DND-41 (cell line): ENCODE measurements at regions not wholly inside any gene's neighbourhood (a gene's known extent, or its start where the extent isn't known, plus 50 kb on each side); places are given as distances from the start of the nearest gene placed in this dataset.
"Not testable (repeated sequence)": the region's sequence is repeated elsewhere in the genome, so short reads cannot be mapped to it uniquely, and the experiment has no call there.

Experiments
- ATAC-seq: fragments of 200-7000 bp; cut with Tn5 transposase; 3 replicates; pipeline ENCODE4 v1.9.1; 2021; ENCODE audit warnings: low read depth; ENCODE audit not compliant: insufficient read depth
- DNase-seq: peaks from one replicate; pipeline ENCODE4 v3.0.0-alpha.2; 2020
- H2AFZ ChIP-seq: 2 replicates; pipeline ENCODE4 v1.6.0; 2012; ENCODE audit warnings: low read depth, low read length
- H3K27ac ChIP-seq: 2 replicates; pipeline ENCODE4 v1.5.1; 2012; ENCODE audit warnings: low read length, inconsistent platforms
- H3K27me3 ChIP-seq: fragments of 200-600 bp; sonication (generic); 2 replicates; pipeline ENCODE4 v1.6.0; 2012; ENCODE audit warnings: low read length, mild to moderate bottlenecking, inconsistent platforms; ENCODE audit not compliant: insufficient read depth, poor library complexity
- H3K36me3 ChIP-seq: 2 replicates; pipeline ENCODE4 v1.5.1; 2012; ENCODE audit warnings: low read length, inconsistent platforms; ENCODE audit not compliant: insufficient read depth
- H3K4me1 ChIP-seq: 2 replicates; pipeline ENCODE4 v1.5.1; 2012; ENCODE audit warnings: mild to moderate bottlenecking, low read length; ENCODE audit not compliant: insufficient read depth
- H3K4me2 ChIP-seq: 2 replicates; pipeline ENCODE4 v1.6.0; 2012; ENCODE audit warnings: mild to moderate bottlenecking, moderate library complexity, low read length, inconsistent platforms; ENCODE audit not compliant: insufficient read depth
- H3K4me3 ChIP-seq, 2 experiments: fragments of 200-600 bp in 1 of 2; shearing (Covaris generic) in 1 of 2; 2 replicates each; pipeline ENCODE4 v1.5.1; 2012 to 2016; ENCODE audit warnings: inconsistent platforms in 2 of 2, low read length in 2 of 2, mild to moderate bottlenecking in 2 of 2, low read depth in 1 of 2, moderate library complexity in 1 of 2
- H3K79me2 ChIP-seq: 2 replicates; pipeline ENCODE4 v1.6.0; 2012; ENCODE audit warnings: low read length, inconsistent platforms; ENCODE audit not compliant: insufficient read depth
- H3K9ac ChIP-seq: 2 replicates; pipeline ENCODE4 v1.6.0; 2012; ENCODE audit warnings: low read depth, mild to moderate bottlenecking, inconsistent platforms, low read length, moderate library complexity
- H3K9me3 ChIP-seq: 2 replicates; pipeline ENCODE4 v1.5.1; 2012; ENCODE audit warnings: low read length, moderate library complexity, mild to moderate bottlenecking, inconsistent platforms; ENCODE audit not compliant: insufficient read depth, severe bottlenecking
- H4K20me1 ChIP-seq: 2 replicates; pipeline ENCODE4 v1.6.0; 2012; ENCODE audit warnings: low read length; ENCODE audit not compliant: insufficient read depth
- EZH2 ChIP-seq: IDR thresholded peaks from 3 replicates; pipeline ENCODE4 v1.6.1; 2012; ENCODE audit warnings: borderline replicate concordance, low read depth, mild to moderate bottlenecking, moderate library complexity, low read length, inconsistent platforms; ENCODE audit not compliant: severe bottlenecking
- TF ChIP-seq, protein P1 (sequence below): IDR thresholded peaks from 2 replicates; pipeline ENCODE4 v1.5.1; 2012; ENCODE audit warnings: borderline replicate concordance, low read length, moderate library complexity, mild to moderate bottlenecking; ENCODE audit not compliant: poor library complexity, severe bottlenecking; ENCODE audit errors: extremely low read depth

DNA sequence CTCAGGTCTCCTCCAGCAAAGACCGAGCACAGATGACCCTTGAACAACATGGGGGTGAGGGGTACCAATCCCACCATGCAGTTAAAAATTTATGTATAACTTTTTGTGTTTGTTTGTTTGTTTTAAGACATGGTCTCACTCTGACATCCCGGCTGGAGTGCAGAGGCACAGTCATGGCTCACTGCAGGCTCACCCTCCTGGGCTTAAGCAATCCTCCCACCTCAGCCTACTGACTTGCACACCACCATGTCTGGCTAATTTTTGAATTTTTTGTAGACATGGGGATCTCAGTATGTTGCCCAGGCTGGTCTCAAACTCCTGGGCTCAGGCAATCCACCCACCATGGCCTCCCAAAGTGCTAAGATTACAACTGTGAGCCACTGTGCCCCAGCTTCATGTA is 231.0 kb upstream of the PIK3R1 start:
- no peak overlapping the region for H3K4me3 ChIP-seq
- no peak overlapping the region for H2AFZ ChIP-seq
- ATAC-seq (no peak), DNase-seq (no peak)
- H3K36me3 ChIP-seq: no peaks in the 10 kb centered on the region
- no peak overlapping the region for H3K9ac ChIP-seq
- H3K27ac ChIP-seq: no peak overlapping the region
- H3K27me3 ChIP-seq: no peaks in the 10 kb centered on the region
- TF ChIP-seq, protein P1, sequence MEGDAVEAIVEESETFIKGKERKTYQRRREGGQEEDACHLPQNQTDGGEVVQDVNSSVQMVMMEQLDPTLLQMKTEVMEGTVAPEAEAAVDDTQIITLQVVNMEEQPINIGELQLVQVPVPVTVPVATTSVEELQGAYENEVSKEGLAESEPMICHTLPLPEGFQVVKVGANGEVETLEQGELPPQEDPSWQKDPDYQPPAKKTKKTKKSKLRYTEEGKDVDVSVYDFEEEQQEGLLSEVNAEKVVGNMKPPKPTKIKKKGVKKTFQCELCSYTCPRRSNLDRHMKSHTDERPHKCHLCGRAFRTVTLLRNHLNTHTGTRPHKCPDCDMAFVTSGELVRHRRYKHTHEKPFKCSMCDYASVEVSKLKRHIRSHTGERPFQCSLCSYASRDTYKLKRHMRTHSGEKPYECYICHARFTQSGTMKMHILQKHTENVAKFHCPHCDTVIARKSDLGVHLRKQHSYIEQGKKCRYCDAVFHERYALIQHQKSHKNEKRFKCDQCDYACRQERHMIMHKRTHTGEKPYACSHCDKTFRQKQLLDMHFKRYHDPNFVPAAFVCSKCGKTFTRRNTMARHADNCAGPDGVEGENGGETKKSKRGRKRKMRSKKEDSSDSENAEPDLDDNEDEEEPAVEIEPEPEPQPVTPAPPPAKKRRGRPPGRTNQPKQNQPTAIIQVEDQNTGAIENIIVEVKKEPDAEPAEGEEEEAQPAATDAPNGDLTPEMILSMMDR: no peak
- H3K79me2 ChIP-seq: no peaks in the 10 kb centered on the region
- H3K4me1 ChIP-seq: no peaks in the 10 kb centered on the region
- no peak overlapping the region for H3K4me2 ChIP-seq
- H4K20me1 ChIP-seq: no peaks in the 10 kb centered on the region
- H3K9me3 ChIP-seq: no peaks in the 10 kb centered on the region

DNA sequence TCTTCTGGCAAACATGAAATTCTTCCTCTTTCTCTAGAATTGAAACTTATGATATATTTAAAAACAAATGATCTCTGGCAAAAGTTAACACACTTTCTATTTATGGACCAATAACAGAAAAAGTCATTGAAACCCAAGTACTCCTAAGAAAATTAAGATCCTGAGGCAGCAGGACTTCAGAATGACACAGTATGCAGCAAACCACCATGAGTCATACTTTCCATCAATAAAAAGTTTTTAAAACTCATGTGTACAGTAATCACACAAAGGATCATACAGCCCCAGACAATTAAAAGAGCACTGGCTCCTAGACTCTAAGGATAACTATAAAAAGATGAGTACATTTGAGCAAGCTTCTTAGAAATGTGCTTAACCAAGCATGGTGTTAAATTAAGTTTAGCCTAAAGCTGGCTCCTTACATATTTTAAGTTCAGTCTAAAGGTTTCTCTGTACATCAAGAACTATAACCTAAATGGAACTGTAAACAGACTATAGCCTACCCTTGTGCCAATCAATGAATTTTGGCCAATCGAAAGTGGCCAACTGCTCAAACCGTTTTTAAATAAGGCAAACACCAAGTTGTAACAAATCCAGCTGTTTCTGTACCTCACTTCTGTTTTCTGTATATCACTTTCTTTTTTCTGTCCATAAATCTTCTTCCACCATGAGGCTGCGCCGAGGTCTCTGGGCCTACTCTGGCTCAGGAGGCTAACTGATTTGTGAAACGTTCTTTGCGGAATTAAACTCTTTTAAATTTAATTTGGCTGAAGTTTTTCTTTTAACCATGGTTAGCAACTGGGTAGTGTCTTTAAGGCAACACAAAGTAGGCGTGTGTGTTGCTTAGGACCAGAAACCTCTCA is 232.1 kb upstream of the PIK3R1 start:
- TF ChIP-seq, protein P1: no peak
- Histone ChIP-seq H3K9me3 (no peaks in the 10 kb centered on the region), H3K9ac (no peak overlapping the region), H3K4me1 (no peaks in the 10 kb centered on the region), H3K79me2 (no peaks in the 10 kb centered on the region), H3K36me3 (no peaks in the 10 kb centered on the region), H3K4me2 (no peak overlapping the region), H3K27ac (no peak overlapping the region), H3K4me3 (no peak overlapping the region), H4K20me1 (no peaks in the 10 kb centered on the region), H3K27me3 (no peaks in the 10 kb centered on the region), H2AFZ (no peak overlapping the region)
- ATAC-seq (no peak), DNase-seq (no peak)

- not testable (repeated sequence) for H3K9me3 ChIP-seq, ATAC-seq, H2AFZ ChIP-seq, DNase-seq, H3K9ac ChIP-seq, H3K36me3 ChIP-seq, H3K4me1 ChIP-seq, H3K79me2 ChIP-seq, H3K4me3 ChIP-seq, H3K27ac ChIP-seq, H3K27me3 ChIP-seq, H3K4me2 ChIP-seq, H4K20me1 ChIP-seq
Observed at GRCh38 chr5:67982160-67982559, 233.4 kb upstream of the PIK3R1 start.

DNA sequence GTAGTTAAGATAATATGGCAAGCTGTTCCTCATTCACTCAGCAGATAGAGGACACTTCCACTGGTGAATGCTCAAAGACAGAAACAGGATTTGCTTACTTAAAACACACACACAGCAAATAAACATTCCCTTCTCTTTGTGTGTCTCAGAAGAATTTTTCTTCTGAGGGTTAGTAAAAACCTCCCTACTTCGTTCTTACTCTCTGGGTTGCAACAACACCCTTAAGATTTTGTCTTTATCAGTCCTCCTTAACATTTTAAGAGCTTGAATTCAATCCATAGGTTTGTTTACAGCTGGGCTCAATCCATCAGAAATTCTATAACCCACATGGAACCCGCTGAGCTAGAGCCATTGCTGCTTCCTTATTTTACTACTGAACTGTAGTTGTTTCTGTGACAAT is 237.4 kb upstream of the PIK3R1 start:
- Histone ChIP-seq H3K9me3 (no peaks in the 10 kb centered on the region), H3K36me3 (no peaks in the 10 kb centered on the region), H3K27ac (no peak overlapping the region), H3K4me1 (no peaks in the 10 kb centered on the region), H4K20me1 (no peaks in the 10 kb centered on the region), H3K79me2 (no peaks in the 10 kb centered on the region), H3K4me2 (no peak overlapping the region), H2AFZ (no peak overlapping the region), H3K9ac (no peak overlapping the region), H3K27me3 (no peaks in the 10 kb centered on the region), H3K4me3 (no peak overlapping the region)
- ATAC-seq: no peak
- TF ChIP-seq EZH2: no peak
- TF ChIP-seq, protein P1: no peak
- no peak for DNase-seq
